GM23248 (cell line): ENCODE measurements at regions not wholly inside any gene's neighbourhood (a gene's known extent, or its start where the extent isn't known, plus 50 kb on each side); places are given as distances from the start of the nearest gene placed in this dataset.

Source experiments
- DNase-seq: peaks from one replicate; pipeline ENCODE4 v3.0.0-alpha.2; 2015
- H2AFZ ChIP-seq: fragments of 200-600 bp; sonication (generic); 2 replicates; pipeline ENCODE4 v1.6.1; 2016; ENCODE audit warnings: antibody characterized with exemption
- H3F3A ChIP-seq: fragments of 200-600 bp; sonication (generic); 2 replicates; pipeline ENCODE4 v1.6.1; 2016; ENCODE audit warnings: mild to moderate bottlenecking, antibody characterized with exemption, mixed run types; ENCODE audit not compliant: insufficient read depth
- H3K27ac ChIP-seq: fragments of 200-600 bp; sonication (generic); 2 replicates; pipeline ENCODE4 v1.5.1; 2016; ENCODE audit warnings: mild to moderate bottlenecking
- H3K27me3 ChIP-seq: fragments of 200-600 bp; sonication (generic); replicated peaks from 2 replicates; pipeline ENCODE4 v1.6.1; 2016; ENCODE audit warnings: mild to moderate bottlenecking; ENCODE audit not compliant: insufficient read depth
- H3K36me3 ChIP-seq: fragments of 200-600 bp; sonication (generic); 2 replicates; pipeline ENCODE4 v1.6.1; 2016; ENCODE audit warnings: low read depth, mild to moderate bottlenecking
- H3K4me1 ChIP-seq: fragments of 200-600 bp; sonication (generic); 2 replicates; pipeline ENCODE4 v1.6.1; 2016; ENCODE audit warnings: mild to moderate bottlenecking; ENCODE audit not compliant: insufficient read depth
- H3K4me2 ChIP-seq: fragments of 200-600 bp; sonication (generic); one replicate; pipeline ENCODE4 v1.6.1; 2016; ENCODE audit warnings: mild to moderate bottlenecking; ENCODE audit not compliant: unreplicated experiment
- H3K4me3 ChIP-seq: fragments of 200-600 bp; sonication (generic); 2 replicates; pipeline ENCODE4 v1.5.1; 2016; ENCODE audit warnings: mild to moderate bottlenecking
- H3K79me2 ChIP-seq: fragments of 200-600 bp; sonication (generic); 2 replicates; pipeline ENCODE4 v1.6.1; 2016; ENCODE audit warnings: mild to moderate bottlenecking; ENCODE audit not compliant: insufficient read depth
- H3K9ac ChIP-seq: fragments of 200-600 bp; sonication (generic); 2 replicates; pipeline ENCODE4 v1.6.1; 2016; ENCODE audit warnings: mild to moderate bottlenecking
- H3K9me2 ChIP-seq: fragments of 200-600 bp; sonication (generic); 2 replicates; pipeline ENCODE4 v1.6.1; 2016; ENCODE audit warnings: mixed run types, mild to moderate bottlenecking, moderate library complexity; ENCODE audit not compliant: insufficient read depth
- H3K9me3 ChIP-seq: fragments of 200-600 bp; sonication (generic); one replicate; pipeline ENCODE4 v1.6.1; 2017; ENCODE audit warnings: low read depth
- H4K20me1 ChIP-seq: fragments of 200-600 bp; sonication (generic); 2 replicates; pipeline ENCODE4 v1.6.0; 2016; ENCODE audit not compliant: insufficient read depth
- EZH2phosphoT487 ChIP-seq: fragments of 200-600 bp; sonication (generic); IDR thresholded peaks from 2 replicates; pipeline ENCODE4 v1.6.1; 2018; ENCODE audit warnings: antibody characterized with exemption, moderate library complexity, mild to moderate bottlenecking, low read depth; ENCODE audit not compliant: insufficient read depth
- WGBS, 2 experiments: methylation state at CpG; one replicate each; pipeline ENCODE4 v1.1.6; 2015 to 2017; ENCODE audit warnings: low lambda C conversion rate in 2 of 2, low coverage in 1 of 2; ENCODE audit errors: missing lambda C conversion rate in 2 of 2; 5-methylcytosine and 5-hydroxymethylcytosine counted together
- in situ Hi-C: fragments of 300-500 bp; cut with MboI; formaldehyde crosslinking; loops from 2 replicates; pipeline ENCODE4 v1.15.0; 2020

- Histone ChIP-seq H3K4me2 (no peak overlapping the region), H3K9me3 (no peaks in the 10 kb centered on the region), H3K79me2 (no peaks in the 10 kb centered on the region), H3K36me3 (no peaks in the 10 kb centered on the region), H2AFZ (no peak overlapping the region), H3K4me1 (peaks cover 9% of the 10 kb centered on the region), H3K4me3 (no peak overlapping the region), H3F3A (no peaks in the 10 kb centered on the region; the same call in 1 of the 2 replicates), H3K27me3 (peaks cover 30% of the 10 kb centered on the region; the same call in 1 of the 2 replicates), H4K20me1 (no peaks in the 10 kb centered on the region), H3K9ac (no peak overlapping the region), H3K27ac (no peak overlapping the region), H3K9me2 (no peaks in the 10 kb centered on the region)
- in situ Hi-C loops: no loop called here
- no peak for DNase-seq
- WGBS, 2 experiments: 45 to 46% methylated on average over 3 of the region's 3 CpGs
- no peak for TF ChIP-seq EZH2phosphoT487
Measured at GRCh38 chr10:117950408-117950807, 96.3 kb downstream of the RAB11FIP2 start.
